H9 (cell line): ENCODE measurements at regions not wholly inside any gene's neighbourhood (a gene's known extent, or its start where the extent isn't known, plus 50 kb on each side); places are given as distances from the start of the nearest gene placed in this dataset.

Source experiments
- DNase-seq: peaks from one replicate; pipeline ENCODE4 v3.0.0-alpha.2; 2017
- H2AFZ ChIP-seq: one replicate; pipeline ENCODE4 v1.6.1; 2013; ENCODE audit warnings: mild to moderate bottlenecking, low read length, control low read depth, moderate library complexity
- H2AK5ac ChIP-seq: 2 replicates; pipeline ENCODE4 v1.6.1; 2013; ENCODE audit warnings: low read length, control low read depth, mixed read lengths; ENCODE audit not compliant: insufficient read length
- H2BK120ac ChIP-seq: one replicate; pipeline ENCODE4 v1.6.1; 2013; ENCODE audit warnings: low read depth, mild to moderate bottlenecking, low read length, control low read depth, inconsistent platforms; ENCODE audit not compliant: poor library complexity, severe bottlenecking
- H2BK12ac ChIP-seq: 2 replicates; pipeline ENCODE4 v1.6.1; 2013; ENCODE audit warnings: low read length, control low read depth, mixed read lengths, low read depth; ENCODE audit not compliant: insufficient read length
- H2BK15ac ChIP-seq: 2 replicates; pipeline ENCODE4 v1.6.1; 2013; ENCODE audit warnings: low read depth, low read length, control low read depth
- H2BK20ac ChIP-seq: one replicate; pipeline ENCODE4 v1.6.1; 2013; ENCODE audit warnings: low read depth, mild to moderate bottlenecking, low read length, control low read depth, inconsistent platforms; ENCODE audit not compliant: poor library complexity, severe bottlenecking
- H2BK5ac ChIP-seq: 2 replicates; pipeline ENCODE4 v1.6.1; 2013; ENCODE audit warnings: low read length, control low read depth, mixed read lengths; ENCODE audit not compliant: insufficient read length
- H3K14ac ChIP-seq: 2 replicates; pipeline ENCODE4 v1.6.1; 2013; ENCODE audit warnings: low read length, control low read depth; ENCODE audit not compliant: insufficient read depth
- H3K18ac ChIP-seq: 2 replicates; pipeline ENCODE4 v1.6.1; 2013; ENCODE audit warnings: low read depth, mild to moderate bottlenecking, mixed read lengths, low read length, control low read depth; ENCODE audit not compliant: insufficient read length
- H3K23ac ChIP-seq: 2 replicates; pipeline ENCODE4 v1.6.1; 2013; ENCODE audit warnings: low read length, control low read depth, mixed read lengths, low read depth; ENCODE audit not compliant: insufficient read length
- H3K23me2 ChIP-seq: 2 replicates; pipeline ENCODE4 v1.6.1; 2013; ENCODE audit warnings: low read depth, mild to moderate bottlenecking, mixed read lengths, low read length, control low read depth; ENCODE audit not compliant: insufficient read length, poor library complexity, severe bottlenecking
- H3K27ac ChIP-seq: 2 replicates; pipeline ENCODE4 v1.5.1; 2013; ENCODE audit warnings: low read length, control low read depth, mixed read lengths, low read depth; ENCODE audit not compliant: insufficient read length
- H3K27me3 ChIP-seq: 2 replicates; pipeline ENCODE4 v1.6.1; 2013; ENCODE audit warnings: low read length, control low read depth, inconsistent platforms; ENCODE audit not compliant: insufficient read depth
- H3K4ac ChIP-seq: 2 replicates; pipeline ENCODE4 v1.6.1; 2013; ENCODE audit warnings: low read depth, mild to moderate bottlenecking, control low read depth, inconsistent platforms, low read length, moderate library complexity
- H3K4me1 ChIP-seq: 2 replicates; pipeline ENCODE4 v1.6.1; 2013; ENCODE audit warnings: low read length, control low read depth, inconsistent platforms; ENCODE audit not compliant: insufficient read depth
- H3K4me2 ChIP-seq: 2 replicates; pipeline ENCODE4 v1.6.1; 2013; ENCODE audit warnings: low read length, control low read depth, mixed read lengths; ENCODE audit not compliant: insufficient read length, insufficient read depth
- H3K56ac ChIP-seq: 2 replicates; pipeline ENCODE4 v1.6.1; 2013; ENCODE audit warnings: low read depth, mild to moderate bottlenecking, mixed read lengths, low read length, control low read depth; ENCODE audit not compliant: insufficient read length
- H3K79me1 ChIP-seq: 2 replicates; pipeline ENCODE4 v1.6.1; 2013; ENCODE audit warnings: low read depth, mild to moderate bottlenecking, moderate library complexity, low read length, control low read depth, inconsistent platforms; ENCODE audit not compliant: insufficient read depth, poor library complexity, severe bottlenecking
- H3K79me2 ChIP-seq: 2 replicates; pipeline ENCODE4 v1.6.1; 2013; ENCODE audit warnings: low read length, control low read depth, inconsistent platforms; ENCODE audit not compliant: insufficient read depth
- H3K9ac ChIP-seq: 2 replicates; pipeline ENCODE4 v1.6.1; 2013; ENCODE audit warnings: low read length, control low read depth, mixed read lengths; ENCODE audit not compliant: insufficient read length; ENCODE audit errors: extremely low read depth
- H3K9me3 ChIP-seq: one replicate; pipeline ENCODE4 v1.6.1; 2013; ENCODE audit warnings: low read depth, low read length, inconsistent platforms; ENCODE audit not compliant: control insufficient read depth
- H3T11ph ChIP-seq: one replicate; pipeline ENCODE4 v1.6.1; 2013; ENCODE audit warnings: mild to moderate bottlenecking, low read length, control low read depth, inconsistent platforms
- H4K20me1 ChIP-seq: one replicate; pipeline ENCODE4 v1.6.1; 2013; ENCODE audit not compliant: control insufficient read depth, insufficient read length, insufficient read depth
- H4K5ac ChIP-seq: 2 replicates; pipeline ENCODE4 v1.6.1; 2013; ENCODE audit warnings: low read depth, mild to moderate bottlenecking, mixed read lengths, low read length, control low read depth; ENCODE audit not compliant: insufficient read length
- H4K8ac ChIP-seq: replicated peaks from 2 replicates; pipeline ENCODE4 v1.6.1; 2013; ENCODE audit warnings: low read length, control low read depth, mixed read lengths, low read depth; ENCODE audit not compliant: insufficient read length
- H4K91ac ChIP-seq: 2 replicates; pipeline ENCODE4 v1.6.1; 2013; ENCODE audit warnings: low read depth, mild to moderate bottlenecking, moderate library complexity, mixed read lengths, low read length, control low read depth; ENCODE audit not compliant: insufficient read length
- H3K27ac Mint-ChIP-seq, 3 experiments: 2 replicates in 2 of 3; 3 replicates in 1 of 3; pipeline ENCODE4 v1.8.0; 2020 to 2021; ENCODE audit warnings: mixed read lengths in 3 of 3, mild to moderate bottlenecking in 1 of 3, moderate library complexity in 1 of 3
- H3K27me3 Mint-ChIP-seq: 2 replicates; pipeline ENCODE4 v1.8.0; 2021; ENCODE audit warnings: low read depth, mild to moderate bottlenecking, moderate library complexity, mixed read lengths
- H3K36me3 Mint-ChIP-seq, 3 experiments: 2 replicates in 2 of 3; 3 replicates in 1 of 3; pipeline ENCODE4 v1.8.0; 2020 to 2021; ENCODE audit warnings: low read depth in 3 of 3, mixed read lengths in 3 of 3; ENCODE audit not compliant: insufficient read depth in 1 of 3
- H3K4me1 Mint-ChIP-seq, 2 experiments: 2 replicates each; pipeline ENCODE4 v1.8.0; 2020; ENCODE audit warnings: mixed read lengths in 2 of 2
- H3K4me3 Mint-ChIP-seq, 2 experiments: 2 replicates in 1 of 2; 3 replicates in 1 of 2; pipeline ENCODE4 v1.8.0; 2020 to 2021; ENCODE audit warnings: mild to moderate bottlenecking in 2 of 2, mixed read lengths in 2 of 2, moderate library complexity in 1 of 2
- H3K9me3 Mint-ChIP-seq, 2 experiments: 2 replicates in 1 of 2; 3 replicates in 1 of 2; pipeline ENCODE4 v1.8.0; 2020; ENCODE audit warnings: mild to moderate bottlenecking in 2 of 2, mixed read lengths in 2 of 2, moderate library complexity in 1 of 2
- WGBS: extraction: QIAGEN DNeasy Blood & Tissue Kit; methylation state at CpG from one replicate; pipeline ENCODE4 v1.1.7; 2013; ENCODE audit warnings: missing lambda C conversion rate, low lambda C conversion rate, mixed read lengths; ENCODE audit not compliant: insufficient read length; ENCODE audit errors: extremely low coverage; 5-methylcytosine and 5-hydroxymethylcytosine counted together
- TF ChIP-seq, protein P1 (sequence below): fragments of 200-600 bp; sonication (generic); conservative IDR thresholded peaks from 3 replicates; pipeline ENCODE4 v1.8.0; 2021; ENCODE audit warnings: antibody characterized with exemption, mild to moderate bottlenecking

DNA sequence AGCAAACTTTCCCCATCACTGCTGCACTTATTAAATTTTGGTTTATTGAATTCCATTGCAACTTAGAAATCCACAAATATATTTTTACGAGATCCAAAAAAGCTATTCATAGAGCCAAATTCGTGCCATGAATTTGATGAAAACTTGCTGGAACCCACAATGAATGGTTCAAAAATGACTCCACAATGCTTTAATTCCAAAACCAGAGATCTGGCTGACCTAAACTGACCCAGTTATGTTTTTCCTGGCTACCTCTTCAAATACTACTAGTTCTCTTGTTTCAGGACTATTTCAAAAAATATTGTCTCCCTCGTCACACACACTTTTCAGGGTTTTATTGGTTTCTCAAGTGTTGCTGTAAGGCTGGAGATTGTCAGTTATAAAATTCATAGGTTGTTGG lies 474.8 kb downstream of the PDGFC start:
- no peak overlapping the region for H2AK5ac ChIP-seq
- no peak overlapping the region for H2BK15ac ChIP-seq
- H3K4me1 Mint-ChIP-seq: peaks cover 14 to 16% of the 10 kb centered on the region in 2 experiments
- no peak overlapping the region for H3K23ac ChIP-seq
- no peaks in the 10 kb centered on the region for H3K23me2 ChIP-seq
- no peak overlapping the region for H2AFZ ChIP-seq
- no peak overlapping the region for H3K56ac ChIP-seq
- no peaks in the 10 kb centered on the region for H3K79me1 ChIP-seq
- H3K36me3 Mint-ChIP-seq: no peaks in the 10 kb centered on the region
- no CpG with 5 or more reads among the region's 3 CpGs for WGBS
- no peak overlapping the region for H3K14ac ChIP-seq
- no peak overlapping the region for H2BK120ac ChIP-seq
- H3K4me1 ChIP-seq: peaks cover 2% of the 10 kb centered on the region; the same call in 1 of the 2 replicates
- no peak overlapping the region for H3K27ac Mint-ChIP-seq
- no peaks in the 10 kb centered on the region for H3K9me3 ChIP-seq
- no peaks in the 10 kb centered on the region for H4K20me1 ChIP-seq
- H4K91ac ChIP-seq: no peak overlapping the region
- no peak overlapping the region for H3K9ac ChIP-seq
- H2BK5ac ChIP-seq: no peak overlapping the region
- H3K27me3 Mint-ChIP-seq: no peaks in the 10 kb centered on the region
- no peak overlapping the region for H3K27ac ChIP-seq
- no peak overlapping the region for H3K4me2 ChIP-seq
- no peak overlapping the region for H2BK12ac ChIP-seq
- no peaks in the 10 kb centered on the region for H3K9me3 Mint-ChIP-seq
- no peak overlapping the region for H3T11ph ChIP-seq
- H3K79me2 ChIP-seq: no peaks in the 10 kb centered on the region
- H3K18ac ChIP-seq: no peak overlapping the region
- H3K27me3 ChIP-seq: no peaks in the 10 kb centered on the region
- TF ChIP-seq, protein P1, sequence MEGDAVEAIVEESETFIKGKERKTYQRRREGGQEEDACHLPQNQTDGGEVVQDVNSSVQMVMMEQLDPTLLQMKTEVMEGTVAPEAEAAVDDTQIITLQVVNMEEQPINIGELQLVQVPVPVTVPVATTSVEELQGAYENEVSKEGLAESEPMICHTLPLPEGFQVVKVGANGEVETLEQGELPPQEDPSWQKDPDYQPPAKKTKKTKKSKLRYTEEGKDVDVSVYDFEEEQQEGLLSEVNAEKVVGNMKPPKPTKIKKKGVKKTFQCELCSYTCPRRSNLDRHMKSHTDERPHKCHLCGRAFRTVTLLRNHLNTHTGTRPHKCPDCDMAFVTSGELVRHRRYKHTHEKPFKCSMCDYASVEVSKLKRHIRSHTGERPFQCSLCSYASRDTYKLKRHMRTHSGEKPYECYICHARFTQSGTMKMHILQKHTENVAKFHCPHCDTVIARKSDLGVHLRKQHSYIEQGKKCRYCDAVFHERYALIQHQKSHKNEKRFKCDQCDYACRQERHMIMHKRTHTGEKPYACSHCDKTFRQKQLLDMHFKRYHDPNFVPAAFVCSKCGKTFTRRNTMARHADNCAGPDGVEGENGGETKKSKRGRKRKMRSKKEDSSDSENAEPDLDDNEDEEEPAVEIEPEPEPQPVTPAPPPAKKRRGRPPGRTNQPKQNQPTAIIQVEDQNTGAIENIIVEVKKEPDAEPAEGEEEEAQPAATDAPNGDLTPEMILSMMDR: no peak
- no peak overlapping the region for H4K5ac ChIP-seq
- H4K8ac ChIP-seq: no peak overlapping the region
- H3K4me3 Mint-ChIP-seq: no peak overlapping the region
- H3K4ac ChIP-seq: no peak overlapping the region
- DNase-seq: no peak
- H2BK20ac ChIP-seq: no peak overlapping the region
